ENCODE measurements at regions not wholly inside any gene's neighbourhood (a gene's known extent, or its start where the extent isn't known, plus 50 kb on each side); places are given as distances from the start of the nearest gene placed in this dataset.

- no peak for DNase-seq (ENCODE audit: low spot score)
- H3K27ac ChIP-seq = no peak overlapping the region
- no peak overlapping the region for H3K4me3 ChIP-seq
- TF ChIP-seq CTCF (IDR thresholded peaks at IDR 0.05) = no peak
Observed at GRCh38 chr18:70462078-70462439, 173.2 kb downstream of the SOCS6 start.

- Histone ChIP-seq H3K4me3 (no peak overlapping the region), H3K27ac (no peak overlapping the region)
- TF ChIP-seq CTCF (IDR thresholded peaks at IDR 0.05) = no peak
- DNase-seq (ENCODE audit: low spot score) = no peak
Observed at GRCh38 chr18:70461323-70462077, 172.7 kb downstream of the SOCS6 start.

GRCh38 chr18:70459731-70460130 lies 170.9 kb downstream of the SOCS6 start:
- TF ChIP-seq CTCF (IDR thresholded peaks at IDR 0.05) = no peak
- no peak overlapping the region for H3K4me3 ChIP-seq
- no peak overlapping the region for H3K27ac ChIP-seq
- no peak for DNase-seq (ENCODE audit: low spot score)

GRCh38 chr18:70459251-70459650 lies 170.4 kb downstream of the SOCS6 start:
- Histone ChIP-seq H3K4me3 (no peak overlapping the region), H3K27ac (no peak overlapping the region)
- no peak for DNase-seq (ENCODE audit: low spot score)
- no peak for TF ChIP-seq CTCF (IDR thresholded peaks at IDR 0.05)

GRCh38 chr18:70457788-70458187 lies 168.9 kb downstream of the SOCS6 start:
- Histone ChIP-seq H3K27ac (no peak overlapping the region), H3K4me3 (no peak overlapping the region)
- DNase-seq (ENCODE audit: low spot score) = no peak
- TF ChIP-seq CTCF (IDR thresholded peaks at IDR 0.05) = no peak

- TF ChIP-seq CTCF (IDR thresholded peaks at IDR 0.05) = no peak
Observed at GRCh38 chr18:70457223-70457622, 168.4 kb downstream of the SOCS6 start.

GRCh38 chr18:70456376-70456775 lies 167.5 kb downstream of the SOCS6 start:
- Histone ChIP-seq H3K27ac (no peak overlapping the region), H3K4me3 (no peak overlapping the region)
- TF ChIP-seq CTCF (IDR thresholded peaks at IDR 0.05) = no peak
- no peak for DNase-seq (ENCODE audit: low spot score)

More at GRCh38 chr18:70457223-70457622, 168.4 kb downstream of the SOCS6 start:
- H3K27ac ChIP-seq = no peak overlapping the region
- no peak for DNase-seq (ENCODE audit: low spot score)
- no peak overlapping the region for H3K4me3 ChIP-seq
